Right atrium auricular region (tissue), 2 donors: ENCODE measurements at regions not wholly inside any gene's neighbourhood (a gene's known extent, or its start where the extent isn't known, plus 50 kb on each side); places are given as distances from the start of the nearest gene placed in this dataset.

Experiments used
- DNase-seq: peaks from one replicate; pipeline ENCODE4 v3.0.0-alpha.2; 2019; ENCODE audit warnings: low spot score
- H3K27ac ChIP-seq, 2 donors: fragments of 200-600 bp; sonication (generic); 1 replicate in 1 of 2; 2 replicates in 1 of 2; pipeline ENCODE4 v1.5.1; 2016 to 2019
- H3K27me3 ChIP-seq, 2 donors: fragments of 200-600 bp; sonication (generic); one replicate each; pipeline versions ENCODE4 v1.5.1 to v1.6.0; 2017 to 2019
- H3K36me3 ChIP-seq: fragments of 200-600 bp; sonication (generic); one replicate; pipeline ENCODE4 v1.5.1; 2016
- H3K4me1 ChIP-seq, 2 donors: fragments of 200-600 bp; sonication (generic); one replicate each; pipeline versions ENCODE4 v1.5.1 to v1.6.0; 2017 to 2019
- H3K4me3 ChIP-seq, 2 donors: fragments of 200-600 bp; sonication (generic); 1 replicate in 1 of 2; 2 replicates in 1 of 2; pipeline ENCODE4 v1.5.1; 2017 to 2019; ENCODE audit warnings: mild to moderate bottlenecking in 1 of 2, moderate library complexity in 1 of 2
- H3K9me3 ChIP-seq, 2 donors: fragments of 200-600 bp; sonication (generic); one replicate each; pipeline ENCODE4 v1.5.1; 2019
- TF ChIP-seq, protein P1 (sequence below), 2 donors: fragments of 200-600 bp; sonication (generic); IDR thresholded peaks; one replicate each; pipeline ENCODE4 v1.5.1; 2019; ENCODE audit warnings: antibody characterized with exemption in 2 of 2

DNA sequence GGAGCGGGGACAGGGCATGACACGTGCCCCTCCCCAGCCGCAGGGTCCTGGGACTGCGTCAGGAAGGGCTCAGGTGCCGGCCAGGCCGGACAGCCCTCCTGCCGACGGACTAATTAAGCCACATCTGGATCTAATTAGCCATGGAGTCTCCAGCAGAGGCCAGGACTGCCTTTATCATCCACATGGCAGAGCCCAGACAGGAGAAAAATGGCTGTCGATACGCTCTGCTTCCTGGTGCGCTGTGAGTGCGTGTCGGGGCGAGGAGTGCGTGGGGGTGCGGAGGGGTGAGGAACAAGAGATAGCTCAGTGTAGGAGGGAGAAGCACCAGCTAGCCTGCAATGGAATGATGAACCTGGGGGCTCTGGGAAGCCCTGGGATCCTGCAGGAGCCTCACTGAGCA lies 218.8 kb downstream of the IRF8 start:
- Histone ChIP-seq H3K27me3 (no peaks in the 10 kb centered on the region), H3K36me3 (no peaks in the 10 kb centered on the region), H3K27ac (no peak overlapping the region), H3K4me3 (no peak overlapping the region), H3K4me1 (no peaks in the 10 kb centered on the region), H3K9me3 (no peaks in the 10 kb centered on the region)
- no peak for DNase-seq
- TF ChIP-seq, protein P1, sequence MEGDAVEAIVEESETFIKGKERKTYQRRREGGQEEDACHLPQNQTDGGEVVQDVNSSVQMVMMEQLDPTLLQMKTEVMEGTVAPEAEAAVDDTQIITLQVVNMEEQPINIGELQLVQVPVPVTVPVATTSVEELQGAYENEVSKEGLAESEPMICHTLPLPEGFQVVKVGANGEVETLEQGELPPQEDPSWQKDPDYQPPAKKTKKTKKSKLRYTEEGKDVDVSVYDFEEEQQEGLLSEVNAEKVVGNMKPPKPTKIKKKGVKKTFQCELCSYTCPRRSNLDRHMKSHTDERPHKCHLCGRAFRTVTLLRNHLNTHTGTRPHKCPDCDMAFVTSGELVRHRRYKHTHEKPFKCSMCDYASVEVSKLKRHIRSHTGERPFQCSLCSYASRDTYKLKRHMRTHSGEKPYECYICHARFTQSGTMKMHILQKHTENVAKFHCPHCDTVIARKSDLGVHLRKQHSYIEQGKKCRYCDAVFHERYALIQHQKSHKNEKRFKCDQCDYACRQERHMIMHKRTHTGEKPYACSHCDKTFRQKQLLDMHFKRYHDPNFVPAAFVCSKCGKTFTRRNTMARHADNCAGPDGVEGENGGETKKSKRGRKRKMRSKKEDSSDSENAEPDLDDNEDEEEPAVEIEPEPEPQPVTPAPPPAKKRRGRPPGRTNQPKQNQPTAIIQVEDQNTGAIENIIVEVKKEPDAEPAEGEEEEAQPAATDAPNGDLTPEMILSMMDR (IDR thresholded peaks at IDR 0.05): no peak

DNA sequence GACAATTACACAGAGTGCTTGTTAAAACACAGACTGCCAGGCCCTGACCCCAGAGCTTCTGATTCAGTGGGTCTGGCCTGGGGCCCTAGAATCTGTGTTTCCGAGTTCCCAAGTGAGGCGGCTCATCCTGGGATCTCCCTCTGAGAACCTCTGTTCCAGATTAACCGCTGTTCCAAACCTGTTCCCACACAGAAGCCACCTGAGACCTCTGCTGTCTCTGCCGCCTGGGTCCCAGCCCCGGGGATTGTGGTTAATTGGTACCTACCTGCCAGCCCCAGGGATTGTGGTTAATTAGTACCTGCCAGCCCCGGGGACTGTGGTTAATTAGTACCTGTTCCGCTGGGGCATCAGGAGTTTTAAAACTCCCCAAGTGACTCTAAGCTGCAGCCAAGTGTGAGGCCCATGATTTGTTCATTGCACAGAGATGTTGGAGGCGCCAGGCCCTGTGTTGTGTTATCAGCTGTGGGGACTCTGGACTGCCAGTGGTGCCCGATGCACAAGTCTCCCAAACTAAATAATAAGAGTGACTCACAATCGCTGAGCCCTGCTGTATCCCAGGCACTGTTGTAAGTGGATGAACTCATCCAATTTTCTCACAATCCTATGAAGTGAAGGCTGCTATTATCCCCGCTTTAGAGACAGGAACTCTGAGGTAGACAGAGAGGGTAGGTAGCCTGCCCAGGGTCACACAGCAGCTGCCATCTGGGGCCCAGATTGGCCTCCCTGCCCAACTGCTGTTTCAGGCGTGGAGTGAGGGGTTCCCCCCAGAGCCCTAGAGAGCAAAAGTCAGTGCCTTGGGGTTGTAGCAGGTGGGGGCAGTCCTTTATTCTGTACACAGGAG lies 219.7 kb downstream of the IRF8 start:
- H3K9me3 ChIP-seq: no peaks in the 10 kb centered on the region
- H3K27me3 ChIP-seq: no peaks in the 10 kb centered on the region
- H3K36me3 ChIP-seq: no peaks in the 10 kb centered on the region
- H3K4me1 ChIP-seq: no peaks in the 10 kb centered on the region
- no peak overlapping the region for H3K27ac ChIP-seq
- H3K4me3 ChIP-seq: no peak overlapping the region
- TF ChIP-seq, protein P1 (IDR thresholded peaks at IDR 0.05): no peak
- no peak for DNase-seq

DNA sequence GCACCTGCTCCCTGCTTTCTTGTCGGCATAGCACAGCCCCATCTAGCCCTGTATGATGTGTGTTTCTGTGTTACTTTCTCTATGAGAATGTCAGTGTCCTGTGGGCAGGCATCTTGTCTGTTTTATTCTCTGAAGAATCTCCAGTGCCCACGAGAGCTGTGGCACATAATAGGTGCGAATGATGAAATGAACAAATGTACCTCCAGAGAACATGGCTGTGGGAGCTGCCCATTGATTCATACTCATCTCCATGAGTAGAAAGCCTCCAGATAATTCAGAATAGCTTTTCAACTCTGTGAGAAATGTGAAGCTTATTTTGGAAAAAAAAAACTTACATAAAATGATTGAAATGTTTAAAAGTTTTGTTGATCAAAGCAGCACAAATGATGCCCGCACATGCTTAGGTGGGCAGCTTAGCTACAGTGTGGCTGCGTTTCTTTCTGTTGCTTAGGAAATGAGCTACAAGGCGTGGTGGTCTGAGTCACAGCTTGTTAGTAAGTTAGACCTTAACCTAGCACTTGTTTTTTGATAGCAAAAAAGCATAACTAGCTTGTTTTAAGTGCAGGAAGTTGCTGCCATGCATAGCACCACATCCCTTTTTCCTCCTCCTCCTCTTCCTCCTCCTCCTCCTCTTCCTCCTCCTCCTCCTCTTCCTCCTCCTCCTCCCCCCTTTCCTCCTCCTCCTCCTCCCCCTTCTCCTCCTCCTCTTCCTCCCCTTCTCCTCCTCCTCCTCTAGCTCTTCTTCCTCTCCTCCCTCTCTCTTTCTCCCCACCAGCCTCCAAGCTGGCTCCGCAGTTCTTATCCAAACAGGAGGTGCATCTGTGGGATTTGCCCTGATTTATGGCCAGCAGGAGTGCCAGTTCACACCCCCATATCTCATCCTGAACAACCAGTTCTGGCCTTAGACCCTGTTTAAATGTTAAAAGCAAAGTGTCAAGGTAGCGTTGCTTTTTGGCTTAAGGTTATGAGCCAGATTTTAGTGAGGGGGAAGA lies 221.5 kb downstream of the IRF8 start:
- Histone ChIP-seq H3K27ac (no peak overlapping the region), H3K4me1 (no peaks in the 10 kb centered on the region), H3K27me3 (no peaks in the 10 kb centered on the region), H3K9me3 (no peaks in the 10 kb centered on the region), H3K36me3 (no peaks in the 10 kb centered on the region), H3K4me3 (no peak overlapping the region)
- TF ChIP-seq, protein P1 (IDR thresholded peaks at IDR 0.05): no peak
- DNase-seq: no peak

DNA sequence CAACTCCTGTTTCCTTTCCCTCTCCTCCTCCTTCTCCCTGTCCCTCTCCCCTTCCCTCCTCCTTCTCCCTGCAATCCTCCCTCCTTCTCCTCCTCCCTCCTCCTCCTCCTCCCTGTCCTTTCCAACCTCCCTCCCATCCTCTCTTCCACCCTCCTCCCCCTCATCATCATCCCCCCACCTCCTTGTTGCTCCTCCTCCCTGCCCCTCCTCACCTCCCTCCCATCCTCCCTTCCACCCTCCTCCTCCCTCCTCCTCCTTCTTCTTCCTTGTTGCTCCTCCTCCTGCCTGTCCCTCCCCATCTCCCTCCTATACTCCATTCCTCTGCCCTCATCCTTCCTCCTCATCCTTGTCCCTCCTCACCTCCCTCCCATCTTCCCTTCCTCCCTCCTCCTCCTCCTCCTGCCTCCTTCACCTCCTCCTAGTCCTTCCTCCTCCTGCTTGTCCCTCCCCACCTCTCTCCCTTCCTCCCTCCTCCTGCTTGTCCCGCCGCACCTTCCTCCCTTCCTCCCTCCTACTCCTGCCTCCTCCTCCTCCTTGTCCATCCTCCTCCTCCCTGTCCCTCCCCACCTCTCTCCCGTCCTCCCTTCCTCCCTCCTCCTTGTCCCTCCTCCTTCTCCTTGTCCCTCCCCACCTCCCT lies 222.5 kb downstream of the IRF8 start:
- Histone ChIP-seq H3K4me1 (no peaks in the 10 kb centered on the region), H3K27ac (no peak overlapping the region), H3K27me3 (no peaks in the 10 kb centered on the region), H3K36me3 (no peaks in the 10 kb centered on the region), H3K4me3 (no peak overlapping the region), H3K9me3 (no peaks in the 10 kb centered on the region)
- TF ChIP-seq, protein P1 (IDR thresholded peaks at IDR 0.05): no peak
- DNase-seq: no peak

DNA sequence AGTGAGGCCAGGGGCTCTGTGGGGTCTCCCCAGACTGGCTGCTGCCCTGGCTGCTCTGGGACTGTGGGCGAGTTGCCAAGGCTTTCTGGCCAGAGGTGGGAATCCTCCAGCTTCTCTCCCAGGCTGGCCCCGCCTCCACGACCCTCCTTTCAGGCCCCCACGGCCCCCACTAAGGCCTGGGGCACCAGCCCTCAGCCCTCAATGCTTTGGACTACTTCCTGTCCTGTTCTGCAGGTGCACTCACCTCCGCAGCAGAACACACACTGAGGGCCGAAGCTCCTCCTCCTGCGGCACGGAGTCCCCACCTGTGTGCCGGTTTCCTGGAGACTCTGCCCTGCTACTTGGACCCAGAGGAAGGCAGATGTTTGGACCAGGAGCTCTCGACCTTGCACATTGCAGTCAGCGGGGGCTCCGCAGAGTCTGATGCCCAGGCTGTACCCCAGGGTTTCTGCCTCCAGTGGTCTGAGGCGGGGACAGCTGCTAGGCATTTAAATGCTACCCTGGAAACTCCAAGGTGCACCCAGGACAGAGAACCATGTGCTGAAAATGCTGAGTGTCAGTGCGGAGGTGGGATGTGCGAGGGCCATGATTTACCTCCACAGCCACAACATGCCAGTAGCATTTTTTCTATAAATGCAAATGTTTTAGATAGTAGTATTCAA lies 223.8 kb downstream of the IRF8 start:
- Histone ChIP-seq H3K4me1 (no peaks in the 10 kb centered on the region), H3K4me3 (no peak overlapping the region), H3K9me3 (no peaks in the 10 kb centered on the region), H3K36me3 (no peaks in the 10 kb centered on the region), H3K27ac (no peak overlapping the region), H3K27me3 (no peaks in the 10 kb centered on the region)
- no peak for DNase-seq
- TF ChIP-seq, protein P1 (IDR thresholded peaks at IDR 0.05): no peak
